HepG2 (cell line): ENCODE measurements at regions not wholly inside any gene's neighbourhood (a gene's known extent, or its start where the extent isn't known, plus 50 kb on each side); places are given as distances from the start of the nearest gene placed in this dataset.

ENCODE experiments used
- ATAC-seq: fragments of 200-7000 bp; cut with Tn5 transposase; 3 replicates; pipeline ENCODE4 v1.9.1; 2020; ENCODE audit warnings: mild to moderate bottlenecking, moderate library complexity
- BruUV-seq: library from RNA; stranded (reverse); fragments of 400-500 nt; replicated peaks from 2 replicates; lab custom pipeline; 2021; lab: Mats Ljungman, UMichigan
- CTCF ChIA-PET: fragments of 300-600 bp; formaldehyde crosslinking; extraction: SDS; loops from one replicate; lab custom pipeline; 2021; ENCODE audit warnings: low total read pairs, inconsistent platforms, low intra/inter-chr PET ratio; lab: Yijun Ruan, JAX
- POLR2A ChIA-PET: fragments of 350-600 bp; sonication (Branson Sonifier 250); formaldehyde crosslinking; loops from one replicate; lab custom pipeline; 2020; ENCODE audit warnings: antibody characterized with exemption, inconsistent platforms; lab: Yijun Ruan, JAX
- DNase-seq: peaks from one replicate; pipeline ENCODE4 v3.0.0-alpha.2; 2015; ENCODE audit warnings: low spot score
- FAIRE-seq: peaks from 3 replicates; lab custom pipeline; 2011; peaks lifted over from hg19 to GRCh38; lab: Jason Lieb, UNC
- H2AFZ ChIP-seq: one replicate; pipeline ENCODE4 v1.6.1; 2011; ENCODE audit warnings: low read length, inconsistent platforms
- H3K27ac ChIP-seq: fragments of 300-600 bp; 3 replicates; pipeline ENCODE4 v1.8.0; 2011; ENCODE audit warnings: mixed run types, mild to moderate bottlenecking, mixed read lengths, low read length, inconsistent platforms; ENCODE audit not compliant: insufficient read depth; ENCODE audit errors: extremely low read length
- H3K27me3 ChIP-seq, 2 experiments: fragments of 200-600 bp in 1 of 2; 2 replicates in 1 of 2; 3 replicates in 1 of 2; pipeline versions ENCODE4 v1.6.0 to v1.8.0; 2011; ENCODE audit warnings: low read length in 2 of 2, mild to moderate bottlenecking in 2 of 2, moderate library complexity in 2 of 2, inconsistent platforms in 1 of 2; ENCODE audit not compliant: insufficient read depth in 2 of 2, control insufficient read depth in 1 of 2
- H3K36me3 ChIP-seq, 2 experiments: fragments of 200-600 bp in 1 of 2; replicated peaks in 1 of 2; 2 replicates in 1 of 2; 3 replicates in 1 of 2; pipeline versions ENCODE4 v1.5.1 to v1.8.0; 2011; ENCODE audit warnings: low read length in 2 of 2, inconsistent platforms in 1 of 2; ENCODE audit not compliant: insufficient read depth in 2 of 2, control insufficient read depth in 1 of 2
- H3K4me1 ChIP-seq: 2 replicates; pipeline ENCODE4 v1.5.1; 2012; ENCODE audit warnings: low read length, inconsistent platforms; ENCODE audit not compliant: insufficient read depth
- H3K4me2 ChIP-seq: 2 replicates; pipeline ENCODE4 v1.6.0; 2011; ENCODE audit warnings: low read depth, low read length, inconsistent platforms
- H3K4me3 ChIP-seq, 3 experiments: fragments of 200-600 bp in 1 of 3; sonication (generic), shearing (Covaris generic) in 1 of 3; replicated peaks in 1 of 3; 2 replicates each; pipeline ENCODE4 v1.5.1; 2011 to 2016; ENCODE audit warnings: low read length in 3 of 3, inconsistent platforms in 2 of 3, low read depth in 2 of 3, mild to moderate bottlenecking in 2 of 3, control low read depth in 1 of 3, mixed read lengths in 1 of 3; ENCODE audit not compliant: insufficient read depth in 1 of 3
- H3K79me2 ChIP-seq: one replicate; pipeline ENCODE4 v1.6.1; 2011; ENCODE audit warnings: low read length, inconsistent platforms; ENCODE audit not compliant: insufficient read depth
- H3K9ac ChIP-seq: 2 replicates; pipeline ENCODE4 v1.6.0; 2011; ENCODE audit warnings: mild to moderate bottlenecking, low read depth, low read length, inconsistent platforms; ENCODE audit not compliant: insufficient read depth
- H3K9me3 ChIP-seq: 2 replicates; pipeline ENCODE4 v1.5.1; 2012; ENCODE audit warnings: mild to moderate bottlenecking, low read length
- H4K20me1 ChIP-seq: 2 replicates; pipeline ENCODE4 v1.6.0; 2011; ENCODE audit warnings: inconsistent platforms, mild to moderate bottlenecking, low read length, moderate library complexity; ENCODE audit not compliant: insufficient read depth
- ATF3 ChIP-seq: sonication (generic); formaldehyde crosslinking; IDR thresholded peaks from 2 replicates; pipeline ENCODE4 v1.4.0; 2020; ENCODE audit warnings: missing genetic modification reagents
- CENPBD1 ChIP-seq: sonication (generic); formaldehyde crosslinking; IDR thresholded peaks from 2 replicates; pipeline ENCODE4 v1.8.0; 2022; ENCODE audit warnings: missing genetic modification reagents, low read depth, mild to moderate bottlenecking, borderline replicate concordance
- CREB3 ChIP-seq: sonication (generic); formaldehyde crosslinking; IDR thresholded peaks from 2 replicates; pipeline ENCODE4 v1.5.0; 2020; ENCODE audit warnings: missing genetic modification reagents
- GTF2F1 ChIP-seq: fragments of 150-350 bp; IDR thresholded peaks from 2 replicates; pipeline ENCODE4 v1.6.1; 2014; ENCODE audit warnings: low read length
- HNF1B ChIP-seq: sonication (generic); formaldehyde crosslinking; IDR thresholded peaks from 2 replicates; pipeline ENCODE4 v1.5.1; 2020; ENCODE audit warnings: mild to moderate bottlenecking, moderate library complexity, missing genetic modification reagents
- KDM3A ChIP-seq: IDR thresholded peaks from 2 replicates; pipeline ENCODE4 v1.6.1; 2018; ENCODE audit warnings: low read depth, missing compliant biosample characterization
- MTERF4 ChIP-seq: sonication (generic); formaldehyde crosslinking; IDR thresholded peaks from 2 replicates; pipeline ENCODE4 v1.8.0; 2023; ENCODE audit warnings: mild to moderate bottlenecking, missing genetic modification reagents
- SALL1 ChIP-seq: sonication (generic); formaldehyde crosslinking; IDR thresholded peaks from 2 replicates; pipeline ENCODE4 v1.8.0; 2022; ENCODE audit warnings: mild to moderate bottlenecking, missing genetic modification reagents
- ZBTB10 ChIP-seq: sonication (generic); formaldehyde crosslinking; IDR thresholded peaks from 2 replicates; pipeline ENCODE4 v1.4.0; 2020; ENCODE audit warnings: missing genetic modification reagents, borderline replicate concordance
- ZNF569 ChIP-seq: sonication (generic); formaldehyde crosslinking; IDR thresholded peaks from 2 replicates; pipeline ENCODE4 v1.5.0; 2020; ENCODE audit warnings: mild to moderate bottlenecking, missing genetic modification reagents, moderate library complexity, borderline replicate concordance
- WGBS: methylation state at CpG from one replicate; pipeline ENCODE4 v1.1.6; 2017; ENCODE audit warnings: low lambda C conversion rate; 5-methylcytosine and 5-hydroxymethylcytosine counted together
- in situ Hi-C: cut with HindIII; loops from 2 replicates; pipeline ENCODE4 v1.10.0; 2017; ENCODE audit warnings: low pct_unique_long_range_greater_than_20kb; ENCODE audit not compliant: extremely low pct_ligation_motif_present
- intact Hi-C: fragments of 100-400 bp; cut with micrococcal nuclease; formaldehyde crosslinking; loops from one replicate; pipeline ENCODE4 v1.10.0; 2022; ENCODE audit not compliant: unreplicated experiment

GRCh38 chr6:19754686-19755085 lies 82.5 kb upstream of the ID4 start (continued):
- TF ChIP-seq CREB3 (CRISPR knock-in tag) (no peak), HNF1B (no peak), ZNF569 (CRISPR knock-in tag) (no peak)

- in situ Hi-C loops, result no loop called here
- ATAC-seq, result no peak
- POLR2A ChIA-PET, result no interaction called here
These were observed 82.0 kb upstream of the ID4 start for GRCh38 chr6:19755181-19755580.

More at GRCh38 chr6:19755181-19755580, 82.0 kb upstream of the ID4 start:
- no peak overlapping the region for H3K27ac ChIP-seq
- no peak overlapping the region for H3K4me3 ChIP-seq
- H3K9ac ChIP-seq, result no peak overlapping the region
- 17% methylated on average over 1 of the region's 1 CpG for WGBS
- peaks cover 17% of the 10 kb centered on the region for H3K4me1 ChIP-seq
- CTCF ChIA-PET, result no interaction called here
- H3K9me3 ChIP-seq, result no peaks in the 10 kb centered on the region
- 0 out of 5 replicates have a peak, but pooled peaks cover 0 to 4% of the 10 kb centered on the region in 2 experiments for H3K27me3 ChIP-seq
- DNase-seq (no peak), FAIRE-seq (no peak)
- BruUV-seq, result no TSS peak
- H3K36me3 ChIP-seq, result no peaks in the 10 kb centered on the region
- H2AFZ ChIP-seq, result no peak overlapping the region
- no peaks in the 10 kb centered on the region for H4K20me1 ChIP-seq
- TF ChIP-seq SALL1 (CRISPR knock-in tag) (no peak), ZBTB10 (no peak), KDM3A (CRISPR knock-in tag) (no peak), ATF3 (CRISPR knock-in tag) (no peak), CENPBD1 (no peak), GTF2F1 (no peak), MTERF4 (CRISPR knock-in tag) (no peak)
- intact Hi-C loops, result no loop called here
- no peak overlapping the region for H3K4me2 ChIP-seq
- H3K79me2 ChIP-seq, result no peaks in the 10 kb centered on the region
